Spleen (tissue), 11 donors: ENCODE measurements at regions not wholly inside any gene's neighbourhood (a gene's known extent, or its start where the extent isn't known, plus 50 kb on each side); places are given as distances from the start of the nearest gene placed in this dataset.
"Not testable (repeated sequence)": the region's sequence is repeated elsewhere in the genome, so short reads cannot be mapped to it uniquely, and the experiment has no call there.

Source experiments
- DNase-seq: peaks from one replicate; pipeline ENCODE4 v3.0.0-alpha.2; 2020
- H3K27ac ChIP-seq, 8 donors: fragments of 200-600 bp; sonication (generic) in 7 of 8; 1 replicate in 4 of 8; 2 replicates in 4 of 8; pipeline versions ENCODE4 v1.5.0 to v1.8.0; 2016 to 2021; ENCODE audit warnings: inconsistent platforms in 4 of 8, mild to moderate bottlenecking in 4 of 8, moderate library complexity in 1 of 8
- H3K27me3 ChIP-seq, 7 donors: fragments of 200-600 bp; sonication (generic) in 6 of 7; replicated peaks in 1 of 7; 1 replicate in 4 of 7; 2 replicates in 3 of 7; pipeline versions ENCODE4 v1.5.0 to v1.8.0; 2016 to 2021; ENCODE audit warnings: inconsistent platforms in 3 of 7, mild to moderate bottlenecking in 1 of 7
- H3K36me3 ChIP-seq, 6 donors: fragments of 200-600 bp; sonication (generic) in 5 of 6; 1 replicate in 4 of 6; 2 replicates in 2 of 6; pipeline versions ENCODE4 v1.5.0 to v1.8.0; 2016 to 2021; ENCODE audit warnings: inconsistent platforms in 2 of 6
- H3K4me1 ChIP-seq, 6 donors: fragments of 200-600 bp; sonication (generic) in 5 of 6; 1 replicate in 3 of 6; 2 replicates in 3 of 6; pipeline versions ENCODE4 v1.5.0 to v1.8.0; 2016 to 2021; ENCODE audit warnings: inconsistent platforms in 3 of 6
- H3K4me3 ChIP-seq, 8 donors: fragments of 200-600 bp; sonication (generic) in 7 of 8; 1 replicate in 4 of 8; 2 replicates in 4 of 8; pipeline versions ENCODE4 v1.5.0 to v1.8.0; 2016 to 2021; ENCODE audit warnings: inconsistent platforms in 4 of 8, mild to moderate bottlenecking in 4 of 8, moderate library complexity in 2 of 8
- H3K9me3 ChIP-seq, 8 donors: fragments of 200-600 bp; sonication (generic) in 7 of 8; 1 replicate in 4 of 8; 2 replicates in 4 of 8; pipeline versions ENCODE4 v1.5.0 to v1.8.0; 2016 to 2021; ENCODE audit warnings: inconsistent platforms in 4 of 8
- CTCF ChIP-seq, 11 experiments: fragments of 200-600 bp in 7 of 11; fragments of 450-650 bp in 4 of 11; sonication (generic) in 4 of 11; IDR thresholded peaks in 8 of 11; conservative IDR thresholded peaks in 3 of 11; 1 replicate in 7 of 11; 2 replicates in 4 of 11; pipeline versions ENCODE4 v1.4.0 to v1.8.0; 2016 to 2021; ENCODE audit warnings: antibody characterized with exemption in 11 of 11, inconsistent platforms in 4 of 11, mild to moderate bottlenecking in 1 of 11
- POLR2A ChIP-seq, 3 donors: fragments of 450-650 bp; IDR thresholded peaks; one replicate each; pipeline ENCODE4 v1.5.1; 2017; ENCODE audit warnings: antibody characterized with exemption in 3 of 3, mild to moderate bottlenecking in 1 of 3
- POLR2AphosphoS5 ChIP-seq, 3 donors: sonication (generic); formaldehyde crosslinking; IDR thresholded peaks; one replicate each; pipeline ENCODE4 v1.5.1; 2017; ENCODE audit warnings: antibody characterized with exemption in 3 of 3
- WGBS, 5 donors: extraction: QIAGEN DNeasy Blood & Tissue Kit in 3 of 5; methylation state at CpG; one replicate each; pipeline versions ENCODE4 v1.1.5 to v1.1.7; 2013 to 2018; 5-methylcytosine and 5-hydroxymethylcytosine counted together
- intact Hi-C: fragments of 100-400 bp; cut with DNase I; formaldehyde crosslinking; loops from one replicate; pipeline ENCODE4 v1.15.0; 2023; ENCODE audit warnings: low total_unique reads
- donor health status: healthy with polysubstance abuse.
- donor health status: DM: no; HTN: no; CAD: no; lungs with moderate emphysema.
- donor health status: DM: no; HTN: no; CAD: no.
- donor health status: Bipolar disorder and iron deficiency.
- donor health status: healthy.
- donor health status: DM: no; HTN: no; CAD: no.
- donor health status: DM: yes; HTN: yes; CAD: no.

- no peak for DNase-seq
- Histone ChIP-seq H3K4me3 (no peak overlapping the region), H3K36me3 (no peaks in the 10 kb centered on the region), H3K4me1 (no peaks in the 10 kb centered on the region), H3K27ac (no peak overlapping the region), H3K27me3 (no peaks in the 10 kb centered on the region), H3K9me3 (peaks cover 0 to 24% (median 7%) of the 10 kb centered on the region in 8 donors)
- intact Hi-C loops, result no loop called here
- WGBS, 5 donors, result 81 to 84% (median 81%) methylated on average over 9 of the region's 9 CpGs
- no peak for TF ChIP-seq POLR2AphosphoS5 (IDR thresholded peaks at IDR 0.05)
These were observed 757.3 kb upstream of the AUTS2 start for GRCh38 chr7:68840991-68841390.

- H3K9me3 ChIP-seq, result peaks cover 0 to 46% (median 18%) of the 10 kb centered on the region in 8 donors
- WGBS, 5 donors, result 86 to 95% (median 91%) methylated on average over 6 of the region's 6 CpGs
- intact Hi-C loops, H3K4me3 ChIP-seq, H3K36me3 ChIP-seq, H3K4me1 ChIP-seq, DNase-seq, H3K27ac ChIP-seq, H3K27me3 ChIP-seq: not testable (repeated sequence)
These were observed 754.3 kb upstream of the AUTS2 start for GRCh38 chr7:68843985-68844384.

GRCh38 chr7:68846811-68847325, 751.4 kb upstream of the AUTS2 start:
- DNase-seq, result no peak
- intact Hi-C loops, result no loop called here
- 80 to 82% (median 81%) methylated on average over 13 of the region's 13 CpGs for WGBS, 5 donors

GRCh38 chr7:68853254-68853653, 745.0 kb upstream of the AUTS2 start:
- Histone ChIP-seq H3K27me3 (no peaks in the 10 kb centered on the region), H3K4me3 (no peak overlapping the region), H3K9me3 (peaks cover 0 to 28% (median 16%) of the 10 kb centered on the region in 8 donors), H3K4me1 (no peaks in the 10 kb centered on the region), H3K36me3 (no peaks in the 10 kb centered on the region), H3K27ac (no peak overlapping the region)
- 73 to 89% (median 77%) methylated on average over 6 of the region's 6 CpGs for WGBS, 5 donors
- no peak for DNase-seq
- TF ChIP-seq POLR2AphosphoS5 (IDR thresholded peaks at IDR 0.05), result no peak
- TF ChIP-seq CTCF (IDR thresholded peaks at IDR 0.05 in 8 of 11, conservative IDR thresholded peaks at IDR 0.05 in 3 of 11), result no peak
- TF ChIP-seq POLR2A (IDR thresholded peaks at IDR 0.05), result no peak
- intact Hi-C loops, result no loop called here

More at GRCh38 chr7:68846811-68847325, 751.4 kb upstream of the AUTS2 start:
- Histone ChIP-seq H3K27ac (no peak overlapping the region), H3K9me3 (peaks cover 0 to 64% (median 28%) of the 10 kb centered on the region in 8 donors), H3K27me3 (no peaks in the 10 kb centered on the region), H3K4me3 (no peak overlapping the region), H3K36me3 (no peaks in the 10 kb centered on the region), H3K4me1 (no peaks in the 10 kb centered on the region)
- no peak for TF ChIP-seq CTCF (IDR thresholded peaks at IDR 0.05 in 8 of 11, conservative IDR thresholded peaks at IDR 0.05 in 3 of 11)
- TF ChIP-seq POLR2AphosphoS5 (IDR thresholded peaks at IDR 0.05), result no peak
- no peak for TF ChIP-seq POLR2A (IDR thresholded peaks at IDR 0.05)

- no peak for DNase-seq
- no peak for TF ChIP-seq CTCF (IDR thresholded peaks at IDR 0.05 in 8 of 11, conservative IDR thresholded peaks at IDR 0.05 in 3 of 11)
- no peak for TF ChIP-seq POLR2A (IDR thresholded peaks at IDR 0.05)
- no peak for TF ChIP-seq POLR2AphosphoS5 (IDR thresholded peaks at IDR 0.05)
- Histone ChIP-seq H3K27me3 (no peaks in the 10 kb centered on the region), H3K36me3 (no peaks in the 10 kb centered on the region), H3K4me3 (no peak overlapping the region), H3K27ac (no peak overlapping the region), H3K4me1 (no peaks in the 10 kb centered on the region), H3K9me3 (peaks cover 0 to 14% (median 0%) of the 10 kb centered on the region in 8 donors)
- intact Hi-C loops, result no loop called here
- 67 to 100% (median 89%) methylated on average over 1 of the region's 1 CpG for WGBS, 5 donors
These were observed 740.7 kb upstream of the AUTS2 start for GRCh38 chr7:68857571-68857970.
